Ovary (tissue), 3 donors: ENCODE measurements at regions not wholly inside any gene's neighbourhood (a gene's known extent, or its start where the extent isn't known, plus 50 kb on each side); places are given as distances from the start of the nearest gene placed in this dataset.

Source experiments
- CTCF ChIP-seq, 3 donors: fragments of 450-650 bp in 2 of 3; fragments of 200-600 bp in 1 of 3; IDR thresholded peaks; one replicate each; pipeline versions ENCODE4 v1.5.1 to v1.8.0; 2016 to 2022; ENCODE audit warnings: antibody characterized with exemption in 3 of 3, mild to moderate bottlenecking in 1 of 3
- EP300 ChIP-seq: sonication (generic); formaldehyde crosslinking; IDR thresholded peaks from one replicate; pipeline ENCODE4 v1.6.1; 2017; ENCODE audit warnings: antibody characterized with exemption
- POLR2A ChIP-seq: fragments of 450-650 bp; IDR thresholded peaks from one replicate; pipeline ENCODE4 v1.6.1; 2017; ENCODE audit warnings: antibody characterized with exemption, mild to moderate bottlenecking, moderate library complexity
- donor health status: DM: no; HTN: no; CAD: no.

- TF ChIP-seq POLR2A (no peak), CTCF (IDR thresholded peaks at IDR 0.05) (no peak), EP300 (no peak)
These were observed 93.4 kb upstream of the ZNF479 start for GRCh38 chr7:57225666-57226065.
